CD4-positive, alpha-beta T cell treated with Interleukin-12 subunit alpha and Interleukin-12 subunit beta, for 1 hour (primary cell): ENCODE measurements at regions not wholly inside any gene's neighbourhood (a gene's known extent, or its start where the extent isn't known, plus 50 kb on each side); places are given as distances from the start of the nearest gene placed in this dataset.

Experiments used
- DNase-seq: peaks from one replicate; pipeline ENCODE4 v3.0.0-alpha.2; 2020

GRCh38 chr2:196318517-196319377 lies 147.4 kb upstream of the STK17B start:
- DNase-seq: no peak

- DNase-seq: no peak
Measured at GRCh38 chr2:196322973-196323810, 151.8 kb upstream of the STK17B start.

- no peak for DNase-seq
Measured at GRCh38 chr2:196324211-196324610, 152.8 kb upstream of the STK17B start.

GRCh38 chr2:196328088-196328680 lies 156.8 kb upstream of the STK17B start:
- no peak for DNase-seq

- DNase-seq: no peak
Measured at GRCh38 chr2:196329959-196330358, 158.6 kb upstream of the STK17B start.

GRCh38 chr2:196330645-196331044 lies 159.3 kb upstream of the STK17B start:
- DNase-seq: no peak

GRCh38 chr2:196331143-196331542 lies 159.8 kb upstream of the STK17B start:
- DNase-seq: no peak

- DNase-seq: no peak
Measured at GRCh38 chr2:196331851-196332250, 160.5 kb upstream of the STK17B start.

- no peak for DNase-seq
Measured at GRCh38 chr2:196333397-196333796, 162.0 kb upstream of the STK17B start.

- DNase-seq: no peak
Measured at GRCh38 chr2:196334710-196335109, 163.3 kb upstream of the STK17B start.

GRCh38 chr2:196335221-196335634 lies 163.8 kb upstream of the STK17B start:
- no peak for DNase-seq

GRCh38 chr2:196336207-196336606 lies 164.8 kb upstream of the STK17B start:
- no peak for DNase-seq

GRCh38 chr2:196336715-196337114 lies 165.3 kb upstream of the STK17B start:
- DNase-seq: peak; percentile 1

GRCh38 chr2:196337208-196337953 lies 166.0 kb upstream of the STK17B start:
- DNase-seq: peak; percentile 30

GRCh38 chr2:196338440-196338839 lies 167.1 kb upstream of the STK17B start:
- DNase-seq: no peak

GRCh38 chr2:196341277-196341841 lies 170.0 kb upstream of the STK17B start:
- no peak for DNase-seq

- DNase-seq: no peak
Measured at GRCh38 chr2:196344397-196344796, 173.0 kb upstream of the STK17B start.

- DNase-seq: no peak
Measured at GRCh38 chr2:196353717-196354116, 182.3 kb upstream of the STK17B start.

- no peak for DNase-seq
Measured at GRCh38 chr2:196354186-196354585, 182.8 kb upstream of the STK17B start.

GRCh38 chr2:196356332-196356731 lies 185.0 kb upstream of the STK17B start:
- no peak for DNase-seq

GRCh38 chr2:196360650-196361049 lies 189.3 kb upstream of the STK17B start:
- DNase-seq: no peak

- no peak for DNase-seq
Measured at GRCh38 chr2:196361606-196362326, 190.4 kb upstream of the STK17B start.
